ENCODE measurements at regions not wholly inside any gene's neighbourhood (a gene's known extent, or its start where the extent isn't known, plus 50 kb on each side); places are given as distances from the start of the nearest gene placed in this dataset.

GRCh38 chr2:128578406-128579390 is 260.0 kb upstream of the HS6ST1 start:
- no peak for DNase-seq (ENCODE audit: low read depth)

GRCh38 chr2:128579825-128580224 is 261.2 kb upstream of the HS6ST1 start:
- no peak for DNase-seq (ENCODE audit: low read depth)

- no peak for DNase-seq (ENCODE audit: low read depth)
Observed at GRCh38 chr2:128580988-128581848, 262.6 kb upstream of the HS6ST1 start.

- no peak for DNase-seq (ENCODE audit: low read depth)
Observed at GRCh38 chr2:128581849-128582244, 263.2 kb upstream of the HS6ST1 start.

GRCh38 chr2:128584296-128584890 is 265.7 kb upstream of the HS6ST1 start:
- DNase-seq (ENCODE audit: low read depth) = no peak

GRCh38 chr2:128585706-128586105 is 267.0 kb upstream of the HS6ST1 start:
- no peak for DNase-seq (ENCODE audit: low read depth)

GRCh38 chr2:128589681-128590080 is 271.0 kb upstream of the HS6ST1 start:
- DNase-seq (ENCODE audit: low read depth) = no peak

- DNase-seq (ENCODE audit: low read depth) = no peak
Observed at GRCh38 chr2:128590309-128591021, 271.8 kb upstream of the HS6ST1 start.

- DNase-seq (ENCODE audit: low read depth) = no peak
Observed at GRCh38 chr2:128591022-128591860, 272.6 kb upstream of the HS6ST1 start.

DNA sequence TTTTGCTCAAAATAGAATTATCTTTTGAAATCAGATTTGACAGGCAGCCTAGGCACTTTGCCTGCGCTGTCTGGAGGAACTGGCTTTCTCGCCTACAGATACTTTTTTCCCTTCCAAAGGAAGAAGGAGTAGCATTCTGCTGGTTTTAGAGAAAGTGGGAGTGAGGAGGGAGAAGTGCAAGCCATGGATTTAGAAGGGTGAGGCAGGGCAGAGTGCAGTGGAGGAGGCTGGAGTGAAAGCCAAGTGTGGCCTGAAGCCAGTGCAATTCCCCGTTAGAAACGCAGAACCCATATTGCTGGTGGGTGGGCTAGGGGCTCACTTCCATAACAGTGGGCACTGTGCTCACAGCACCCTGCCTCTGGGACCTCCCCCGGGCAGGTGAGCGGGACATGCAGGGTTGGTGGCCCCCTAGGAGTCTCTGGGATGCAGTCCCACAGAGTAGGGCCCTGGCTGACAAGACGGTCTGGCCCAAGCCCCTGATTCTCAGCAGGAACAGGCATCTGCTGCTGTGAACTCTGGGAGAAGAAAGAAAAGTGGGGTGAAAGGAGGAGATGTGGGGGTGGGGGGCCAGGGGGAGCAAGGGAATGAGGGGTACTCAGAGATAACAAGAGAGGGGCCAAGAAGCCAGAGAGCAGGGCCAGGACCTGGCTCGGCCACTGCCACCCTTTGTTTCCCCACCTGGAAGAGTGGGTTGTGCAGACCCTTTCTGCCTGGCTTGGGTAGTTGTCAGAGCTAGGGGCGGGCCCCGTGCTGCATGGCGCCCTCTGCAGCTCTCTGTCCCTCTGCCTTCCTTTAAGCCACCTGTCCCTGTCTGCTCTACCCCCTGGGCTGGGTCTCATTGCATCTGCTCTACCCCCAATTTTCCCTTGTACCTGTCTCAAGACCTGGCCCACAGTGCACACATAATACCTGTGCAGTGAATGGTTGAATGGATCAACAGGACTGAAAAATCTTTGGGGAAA is 273.5 kb upstream of the HS6ST1 start:
- no peak for DNase-seq (ENCODE audit: low read depth)

- no peak for DNase-seq (ENCODE audit: low read depth)
Observed at GRCh38 chr2:128593518-128593878, 274.8 kb upstream of the HS6ST1 start.

DNA sequence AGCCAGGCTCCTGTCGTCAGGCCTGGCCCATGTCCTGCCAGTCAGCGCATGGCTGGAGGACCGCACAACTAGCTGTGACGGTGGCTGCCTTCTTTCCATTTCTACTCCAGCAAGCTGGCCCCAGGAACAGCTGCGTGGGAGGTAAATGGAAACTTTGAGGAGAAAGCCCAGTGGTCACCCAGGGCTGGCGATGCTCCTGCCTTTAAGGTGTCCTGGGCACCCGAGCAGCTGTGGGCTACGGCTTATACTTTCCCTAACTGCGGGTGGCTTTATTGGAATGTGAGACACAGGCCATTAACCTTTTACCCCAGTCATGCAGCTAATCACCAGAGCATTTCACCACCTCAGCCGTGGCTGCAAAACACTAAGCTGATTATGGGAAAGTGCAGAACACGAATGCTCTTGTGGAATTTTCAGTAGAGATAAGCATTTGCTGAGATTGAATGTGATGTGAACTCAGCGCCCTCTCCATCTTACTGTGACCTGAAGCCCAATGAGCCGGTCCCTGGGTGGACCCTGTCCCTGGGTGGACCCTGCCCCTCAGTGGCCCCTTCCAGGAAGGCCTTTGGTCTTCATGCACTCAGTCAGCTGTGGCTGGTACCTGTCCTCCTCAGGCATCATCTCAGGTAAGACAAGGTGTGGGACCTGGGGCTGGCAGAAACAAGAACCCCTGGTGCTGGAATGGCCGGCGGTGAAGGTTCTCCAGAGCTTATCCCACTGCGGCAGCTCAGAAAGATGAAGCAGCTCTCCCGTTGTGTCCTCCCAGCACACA is 275.4 kb upstream of the HS6ST1 start:
- no peak for DNase-seq (ENCODE audit: low read depth)

- DNase-seq (ENCODE audit: low read depth) = no peak
Observed at GRCh38 chr2:128594651-128594910, 275.9 kb upstream of the HS6ST1 start.

GRCh38 chr2:128594953-128595677 is 276.4 kb upstream of the HS6ST1 start:
- DNase-seq (ENCODE audit: low read depth) = no peak

GRCh38 chr2:128595763-128596395 is 277.2 kb upstream of the HS6ST1 start:
- DNase-seq (ENCODE audit: low read depth) = no peak

DNA sequence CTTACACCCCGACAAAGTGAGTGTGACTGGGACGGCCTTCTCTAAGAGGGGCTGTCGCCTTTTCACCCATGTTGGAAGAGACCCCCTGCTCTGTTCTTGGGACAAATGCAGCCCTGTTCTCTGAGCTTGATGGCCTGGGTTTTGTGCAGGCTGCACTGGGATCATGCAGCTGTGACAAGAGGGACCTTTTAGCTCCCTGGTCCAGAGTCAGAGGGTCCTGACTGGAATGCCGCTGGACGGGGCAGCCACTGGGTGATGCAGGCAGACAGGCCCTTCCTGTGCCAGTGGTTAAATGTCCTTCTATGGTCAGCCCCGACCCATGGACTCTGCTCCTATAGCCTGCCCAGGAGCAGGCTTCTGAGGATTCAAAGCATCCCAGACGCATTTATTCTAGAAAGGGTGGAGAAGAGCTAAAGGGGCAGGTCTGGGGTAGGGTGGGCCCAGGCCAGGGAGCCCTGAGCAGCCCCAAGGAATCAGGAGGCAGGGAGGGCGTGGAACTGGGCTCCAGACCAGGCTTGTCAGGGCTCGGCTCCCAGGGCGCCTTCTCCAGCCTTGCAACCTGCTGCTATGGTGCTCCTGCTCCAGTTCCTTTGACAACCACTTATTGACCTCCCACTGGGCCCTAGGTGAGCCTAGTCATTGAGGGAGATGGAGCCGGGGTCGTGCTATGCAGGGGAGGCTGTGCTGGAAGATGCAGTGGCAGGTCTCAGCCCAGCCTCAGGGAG is 277.9 kb upstream of the HS6ST1 start:
- no peak for DNase-seq (ENCODE audit: low read depth)

DNA sequence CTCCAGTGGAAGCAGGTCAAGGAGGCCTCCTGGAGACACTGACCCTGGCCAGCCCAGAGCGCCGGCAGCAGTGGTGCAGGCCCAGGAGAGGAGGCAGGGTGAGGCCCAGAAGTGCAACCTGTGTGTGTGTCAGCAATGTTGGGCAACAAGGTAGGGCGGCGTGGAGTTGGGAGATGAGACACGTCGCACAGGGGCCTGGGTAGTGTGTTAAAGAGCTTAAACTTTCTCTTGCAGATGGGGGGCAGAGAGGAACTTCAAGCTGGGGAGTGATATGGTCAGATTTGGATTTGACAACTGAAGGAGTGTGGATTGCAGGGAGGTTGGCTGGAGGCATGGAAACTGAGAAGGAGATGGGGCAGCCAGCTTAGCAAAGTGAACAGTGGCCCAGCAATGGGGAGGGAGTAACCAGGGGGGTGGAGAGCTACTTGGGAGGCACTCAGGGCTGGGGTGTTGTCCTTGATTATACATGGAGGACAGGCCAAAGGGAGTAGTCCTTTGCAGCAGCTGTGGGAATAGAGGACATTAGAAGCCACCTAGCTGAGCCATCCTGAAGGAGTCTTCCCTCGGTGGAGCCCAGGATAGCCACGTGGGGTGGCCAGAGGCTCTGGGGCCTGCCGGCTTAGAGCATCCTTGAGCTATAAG is 278.6 kb upstream of the HS6ST1 start:
- no peak for DNase-seq (ENCODE audit: low read depth)
